Keratinocyte (primary cell): ENCODE measurements at regions not wholly inside any gene's neighbourhood (a gene's known extent, or its start where the extent isn't known, plus 50 kb on each side); places are given as distances from the start of the nearest gene placed in this dataset.

Experiments
- DNase-seq: peaks from one replicate; pipeline ENCODE4 v3.0.0-alpha.2; 2011; ENCODE audit warnings: low read depth, missing footprints, low spot score
- FAIRE-seq: peaks from 2 replicates; lab custom pipeline; 2011; peaks lifted over from hg19 to GRCh38; lab: Jason Lieb, UNC
- H2AFZ ChIP-seq: 2 replicates; pipeline ENCODE4 v1.6.0; 2012; ENCODE audit warnings: low read length, control low read depth, inconsistent platforms; ENCODE audit not compliant: control insufficient read depth
- H3K27ac ChIP-seq: 2 replicates; pipeline ENCODE4 v1.5.1; 2011; ENCODE audit warnings: low read length; ENCODE audit not compliant: control insufficient read depth, insufficient read depth
- H3K27me3 ChIP-seq: 3 replicates; pipeline ENCODE4 v1.6.0; 2011; ENCODE audit warnings: low read length; ENCODE audit not compliant: control insufficient read depth, insufficient read depth; ENCODE audit errors: extremely low read depth
- H3K36me3 ChIP-seq, 2 experiments: 2 replicates in 1 of 2; 3 replicates in 1 of 2; pipeline ENCODE4 v1.5.1; 2011; ENCODE audit warnings: low read length in 2 of 2, mild to moderate bottlenecking in 1 of 2; ENCODE audit not compliant: control insufficient read depth in 2 of 2, insufficient read depth in 2 of 2; ENCODE audit errors: extremely low read depth in 1 of 2
- H3K4me1 ChIP-seq: 3 replicates; pipeline ENCODE4 v1.5.1; 2011; ENCODE audit warnings: low read length; ENCODE audit not compliant: control insufficient read depth, insufficient read depth; ENCODE audit errors: extremely low read depth
- H3K4me2 ChIP-seq: 3 replicates; pipeline ENCODE4 v1.6.0; 2011; ENCODE audit warnings: low read depth, low read length; ENCODE audit not compliant: control insufficient read depth, insufficient read depth; ENCODE audit errors: extremely low read depth
- H3K4me3 ChIP-seq, 3 experiments: fragments of 200-600 bp in 1 of 3; sonication (generic) in 1 of 3; 2 replicates in 2 of 3; 3 replicates in 1 of 3; pipeline ENCODE4 v1.5.1; 2011 to 2016; ENCODE audit warnings: low read length in 3 of 3, mild to moderate bottlenecking in 3 of 3, control low read depth in 2 of 3, inconsistent platforms in 1 of 3, low read depth in 1 of 3, mixed read lengths in 1 of 3, mixed run types in 1 of 3, moderate library complexity in 1 of 3; ENCODE audit not compliant: control insufficient read depth in 2 of 3, insufficient read depth in 2 of 3; ENCODE audit errors: extremely low read depth in 1 of 3
- H3K79me2 ChIP-seq: 2 replicates; pipeline ENCODE4 v1.6.0; 2012; ENCODE audit warnings: low read length; ENCODE audit not compliant: control insufficient read depth, insufficient read depth
- H3K9ac ChIP-seq: 3 replicates; pipeline ENCODE4 v1.6.0; 2011; ENCODE audit warnings: low read length; ENCODE audit not compliant: control insufficient read depth, insufficient read depth; ENCODE audit errors: extremely low read depth
- H3K9me1 ChIP-seq: 3 replicates; pipeline ENCODE4 v1.6.0; 2011; ENCODE audit warnings: low read length; ENCODE audit not compliant: control insufficient read depth, insufficient read depth; ENCODE audit errors: extremely low read depth
- H3K9me3 ChIP-seq: 2 replicates; pipeline ENCODE4 v1.5.1; 2012; ENCODE audit warnings: low read depth, low read length; ENCODE audit not compliant: control insufficient read depth
- H4K20me1 ChIP-seq: 3 replicates; pipeline ENCODE4 v1.6.0; 2011; ENCODE audit warnings: low read length; ENCODE audit not compliant: control insufficient read depth, insufficient read depth; ENCODE audit errors: extremely low read depth
- CTCF ChIP-seq, 3 experiments: IDR thresholded peaks in 1 of 3; conservative IDR thresholded peaks in 1 of 3; optimal IDR thresholded peaks in 1 of 3; 2 replicates in 2 of 3; 3 replicates in 1 of 3; pipeline versions ENCODE3 to v1.5.1; 2011; ENCODE audit warnings: low read length in 3 of 3, mild to moderate bottlenecking in 3 of 3, moderate library complexity in 2 of 3, control low read depth in 1 of 3, inconsistent platforms in 1 of 3; ENCODE audit not compliant: insufficient read depth in 2 of 3; ENCODE audit errors: extremely low read depth in 1 of 3
- EZH2 ChIP-seq: IDR thresholded peaks from one replicate; pipeline ENCODE4 v1.6.1; 2012; ENCODE audit warnings: inconsistent platforms, mild to moderate bottlenecking, low read length, moderate library complexity
- dilution Hi-C: fragments of 300-500 bp; cut with MboI; formaldehyde crosslinking; loops from one replicate; pipeline ENCODE4 v1.7.0; 2020; ENCODE audit warnings: low sequenced_read_pairs; ENCODE audit not compliant: extremely low pct_ligation_motif_present

- dilution Hi-C loops = no loop called here
- Histone ChIP-seq H3K4me2 (no peak overlapping the region), H3K27ac (no peak overlapping the region), H2AFZ (no peak overlapping the region), H3K4me1 (peaks cover 12% of the 10 kb centered on the region), H3K36me3 (no peaks in the 10 kb centered on the region), H3K9me1 (no peaks in the 10 kb centered on the region), H3K4me3 (no peak overlapping the region), H3K9me3 (no peaks in the 10 kb centered on the region), H3K79me2 (no peaks in the 10 kb centered on the region), H3K9ac (no peak overlapping the region), H4K20me1 (no peaks in the 10 kb centered on the region), H3K27me3 (no peaks in the 10 kb centered on the region)
- FAIRE-seq = no peak
- TF ChIP-seq EZH2 (no peak), CTCF (optimal IDR thresholded peaks at IDR 0.05 in 1 of 3, IDR thresholded peaks at IDR 0.05 in 1 of 3, conservative IDR thresholded peaks at IDR 0.05 in 1 of 3; ENCODE audit: extremely low read depth in 1 of 3, insufficient read depth in 2 of 3, low read length in 3 of 3) (no peak)
- no peak for DNase-seq
Observed at GRCh38 chr2:37554687-37555086, 116.8 kb downstream of the CDC42EP3 start.

GRCh38 chr2:37555457-37555856 is 116.0 kb downstream of the CDC42EP3 start:
- no peak overlapping the region for H2AFZ ChIP-seq
- no peak overlapping the region for H3K9ac ChIP-seq
- no peak overlapping the region for H3K27ac ChIP-seq
- FAIRE-seq = no peak
- dilution Hi-C loops = no loop called here
- H3K27me3 ChIP-seq = no peaks in the 10 kb centered on the region
- H3K4me1 ChIP-seq = peaks cover 12% of the 10 kb centered on the region
- no peaks in the 10 kb centered on the region for H3K9me3 ChIP-seq
- TF ChIP-seq CTCF (optimal IDR thresholded peaks at IDR 0.05 in 1 of 3, IDR thresholded peaks at IDR 0.05 in 1 of 3, conservative IDR thresholded peaks at IDR 0.05 in 1 of 3; ENCODE audit: extremely low read depth in 1 of 3, insufficient read depth in 2 of 3, low read length in 3 of 3) (no peak), EZH2 (no peak)
- no peaks in the 10 kb centered on the region for H3K9me1 ChIP-seq
- H3K36me3 ChIP-seq = no peaks in the 10 kb centered on the region
- DNase-seq = no peak
- H3K79me2 ChIP-seq = no peaks in the 10 kb centered on the region
- H4K20me1 ChIP-seq = no peaks in the 10 kb centered on the region
- H3K4me2 ChIP-seq = no peak overlapping the region
- no peak overlapping the region for H3K4me3 ChIP-seq
